ENCODE measurements at regions not wholly inside any gene's neighbourhood (a gene's known extent, or its start where the extent isn't known, plus 50 kb on each side); places are given as distances from the start of the nearest gene placed in this dataset.
"Not testable (repeated sequence)": the region's sequence is repeated elsewhere in the genome, so short reads cannot be mapped to it uniquely, and the experiment has no call there.

DNA sequence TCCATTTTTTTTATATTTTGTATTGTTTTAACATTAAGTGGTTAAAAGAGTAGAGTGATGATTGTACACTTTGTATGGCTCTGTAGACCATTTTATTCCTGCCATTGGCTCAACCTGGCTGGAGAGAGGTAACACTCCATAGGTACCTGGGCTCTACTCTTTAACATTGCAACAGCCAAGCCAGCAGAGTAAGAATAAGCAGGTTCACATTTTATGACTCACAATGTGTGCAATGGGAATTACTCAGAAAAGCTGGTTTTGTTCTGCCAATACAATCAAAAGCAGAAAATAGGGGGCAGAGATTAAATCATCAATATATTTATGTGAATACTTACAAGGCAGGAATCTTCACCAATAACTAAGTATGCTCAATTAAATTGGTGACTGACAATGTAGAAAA lies 1324.0 kb downstream of the AMY1C start:
- Histone ChIP-seq H3K4me3 (no peak overlapping the region), H3K9me3 (no peaks in the 10 kb centered on the region), H3K27me3 (no peaks in the 10 kb centered on the region), H3K4me1 (no peaks in the 10 kb centered on the region), H3K27ac (no peak overlapping the region), H3K36me3 (ENCODE audit: low read depth, missing control alignments) (no peaks in the 10 kb centered on the region)
- intact Hi-C loops (cut with DNase I; ENCODE audit: low total_unique reads) = no loop called here
- TF ChIP-seq, protein P1, sequence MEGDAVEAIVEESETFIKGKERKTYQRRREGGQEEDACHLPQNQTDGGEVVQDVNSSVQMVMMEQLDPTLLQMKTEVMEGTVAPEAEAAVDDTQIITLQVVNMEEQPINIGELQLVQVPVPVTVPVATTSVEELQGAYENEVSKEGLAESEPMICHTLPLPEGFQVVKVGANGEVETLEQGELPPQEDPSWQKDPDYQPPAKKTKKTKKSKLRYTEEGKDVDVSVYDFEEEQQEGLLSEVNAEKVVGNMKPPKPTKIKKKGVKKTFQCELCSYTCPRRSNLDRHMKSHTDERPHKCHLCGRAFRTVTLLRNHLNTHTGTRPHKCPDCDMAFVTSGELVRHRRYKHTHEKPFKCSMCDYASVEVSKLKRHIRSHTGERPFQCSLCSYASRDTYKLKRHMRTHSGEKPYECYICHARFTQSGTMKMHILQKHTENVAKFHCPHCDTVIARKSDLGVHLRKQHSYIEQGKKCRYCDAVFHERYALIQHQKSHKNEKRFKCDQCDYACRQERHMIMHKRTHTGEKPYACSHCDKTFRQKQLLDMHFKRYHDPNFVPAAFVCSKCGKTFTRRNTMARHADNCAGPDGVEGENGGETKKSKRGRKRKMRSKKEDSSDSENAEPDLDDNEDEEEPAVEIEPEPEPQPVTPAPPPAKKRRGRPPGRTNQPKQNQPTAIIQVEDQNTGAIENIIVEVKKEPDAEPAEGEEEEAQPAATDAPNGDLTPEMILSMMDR (IDR thresholded peaks at IDR 0.05) = no peak
- no peak for TF ChIP-seq POLR2A (IDR thresholded peaks at IDR 0.05)
- DNase-seq = no peak

DNA sequence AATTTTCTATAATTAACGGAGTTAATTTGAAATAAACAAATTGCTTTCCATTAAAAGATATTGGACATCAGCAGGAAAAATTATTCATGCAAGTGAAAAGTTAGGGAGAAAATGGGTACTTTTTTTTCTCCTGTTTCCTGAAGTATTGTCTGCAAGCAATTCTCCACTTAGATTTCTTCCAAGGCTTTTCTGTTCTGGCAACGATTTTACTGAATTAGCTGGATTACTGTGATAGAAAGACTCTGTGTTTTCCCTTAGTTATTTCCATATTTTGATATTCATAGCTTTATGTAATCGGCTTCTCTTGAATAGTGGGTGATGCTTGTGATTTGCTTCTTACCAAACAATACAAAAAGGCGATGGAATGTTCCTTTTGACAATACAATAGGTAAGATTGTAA lies 1333.9 kb downstream of the AMY1C start:
- WGBS, 2 donors = 52 to 69% methylated on average over 4 of the region's 4 CpGs
- Histone ChIP-seq H3K4me1 (no peaks in the 10 kb centered on the region), H3K27ac (no peak overlapping the region), H3K9me3 (no peaks in the 10 kb centered on the region), H3K27me3 (no peaks in the 10 kb centered on the region), H3K36me3 (ENCODE audit: low read depth, missing control alignments) (no peaks in the 10 kb centered on the region), H3K4me3 (no peak overlapping the region)
- TF ChIP-seq POLR2A (IDR thresholded peaks at IDR 0.05) = no peak
- TF ChIP-seq, protein P1 (IDR thresholded peaks at IDR 0.05) = no peak
- intact Hi-C loops (cut with DNase I; ENCODE audit: low total_unique reads) = no loop called here
- no peak for DNase-seq

DNA sequence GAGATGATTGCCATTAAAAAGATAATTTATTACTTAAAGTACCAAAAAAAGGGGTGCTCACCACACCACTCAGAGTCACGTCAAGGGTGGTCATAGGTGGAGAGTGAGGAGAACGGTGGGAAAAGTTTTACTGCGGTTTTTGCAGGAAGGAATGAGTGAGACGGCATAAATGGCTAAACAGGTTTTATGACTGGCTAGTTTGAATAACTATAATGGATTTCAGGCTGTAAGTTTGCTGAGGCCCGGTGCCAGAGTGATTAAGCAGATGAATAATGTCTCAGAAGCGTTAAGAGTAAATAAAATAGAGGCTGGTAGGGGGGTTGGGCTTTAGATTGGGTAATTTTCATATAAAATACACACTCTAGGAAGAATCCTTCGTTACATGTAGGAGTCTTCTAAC lies 1337.8 kb downstream of the AMY1C start:
- TF ChIP-seq POLR2A (IDR thresholded peaks at IDR 0.05) = no peak
- TF ChIP-seq, protein P1 (IDR thresholded peaks at IDR 0.05) = no peak
- Histone ChIP-seq H3K27ac (no peak overlapping the region), H3K36me3 (ENCODE audit: low read depth, missing control alignments) (no peaks in the 10 kb centered on the region), H3K9me3 (no peaks in the 10 kb centered on the region), H3K4me3 (no peak overlapping the region), H3K4me1 (no peaks in the 10 kb centered on the region), H3K27me3 (no peaks in the 10 kb centered on the region)
- intact Hi-C loops (cut with DNase I; ENCODE audit: low total_unique reads) = no loop called here
- DNase-seq = no peak
- WGBS, 2 donors = 83 to 85% methylated on average over 7 of the region's 7 CpGs

DNA sequence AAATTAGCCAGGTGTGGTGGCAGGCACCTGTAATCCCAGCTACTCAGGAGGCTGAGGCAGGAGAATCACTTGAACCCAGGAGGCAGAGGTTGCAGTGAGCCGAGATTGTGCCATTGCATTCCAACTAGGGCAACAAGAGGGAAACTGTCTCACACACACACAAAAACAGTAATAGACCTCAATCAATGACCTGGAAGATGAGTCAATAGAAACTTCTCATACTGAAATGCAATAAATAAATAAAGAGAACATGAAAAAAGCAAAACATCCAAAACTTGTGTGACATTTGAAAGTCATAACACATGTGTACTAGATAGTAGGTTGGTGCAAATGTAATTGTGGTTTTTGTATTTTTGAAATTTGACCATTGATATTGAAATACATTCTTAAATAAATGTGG lies 1338.5 kb downstream of the AMY1C start:
- DNase-seq = no peak
- intact Hi-C loops (cut with DNase I; ENCODE audit: low total_unique reads) = no loop called here
- Histone ChIP-seq H3K9me3 (no peaks in the 10 kb centered on the region), H3K4me1 (no peaks in the 10 kb centered on the region), H3K27ac (no peak overlapping the region), H3K27me3 (no peaks in the 10 kb centered on the region), H3K36me3 (ENCODE audit: low read depth, missing control alignments) (no peaks in the 10 kb centered on the region), H3K4me3 (no peak overlapping the region)
- TF ChIP-seq, protein P1 (IDR thresholded peaks at IDR 0.05) = no peak
- TF ChIP-seq POLR2A (IDR thresholded peaks at IDR 0.05) = no peak
- WGBS, 2 donors = 95 to 96% methylated on average over 1 of the region's 1 CpG

DNA sequence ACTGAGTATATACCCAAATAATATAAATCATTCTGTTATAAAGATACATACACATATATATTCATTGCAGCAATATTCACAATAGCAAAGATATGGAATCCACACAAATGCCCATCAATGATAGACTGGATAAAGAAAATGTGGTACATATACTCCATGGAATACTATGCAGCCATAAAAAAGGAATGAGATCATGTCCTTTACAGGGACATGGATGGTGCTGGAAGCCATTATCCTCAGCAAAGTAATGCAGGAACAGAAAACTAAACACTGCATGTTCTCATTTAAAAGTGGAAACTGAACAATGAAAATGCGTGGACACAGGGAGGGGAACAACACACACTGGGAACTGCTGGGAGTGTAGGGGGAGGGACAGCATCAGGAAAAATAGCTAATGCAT lies 1344.2 kb downstream of the AMY1C start:
- H3K36me3 ChIP-seq (ENCODE audit: low read depth, missing control alignments); H3K9me3 ChIP-seq; H3K4me3 ChIP-seq; intact Hi-C loops (cut with DNase I; ENCODE audit: low total_unique reads); H3K27me3 ChIP-seq; H3K4me1 ChIP-seq; DNase-seq; H3K27ac ChIP-seq: not testable (repeated sequence)
- 80 to 90% methylated on average over 1 of the region's 1 CpG for WGBS, 2 donors

Measured in testis (tissue), 2 donors.